HG03521 (cell line): ENCODE measurements at regions not wholly inside any gene's neighbourhood (a gene's known extent, or its start where the extent isn't known, plus 50 kb on each side); places are given as distances from the start of the nearest gene placed in this dataset.

Source experiments
- ATAC-seq: cut with Tn5 transposase; IDR thresholded peaks from one replicate; pipeline ENCODE4 v1.9.1; 2021; ENCODE audit warnings: mild to moderate bottlenecking, moderate library complexity; ENCODE audit not compliant: unreplicated experiment

DNA sequence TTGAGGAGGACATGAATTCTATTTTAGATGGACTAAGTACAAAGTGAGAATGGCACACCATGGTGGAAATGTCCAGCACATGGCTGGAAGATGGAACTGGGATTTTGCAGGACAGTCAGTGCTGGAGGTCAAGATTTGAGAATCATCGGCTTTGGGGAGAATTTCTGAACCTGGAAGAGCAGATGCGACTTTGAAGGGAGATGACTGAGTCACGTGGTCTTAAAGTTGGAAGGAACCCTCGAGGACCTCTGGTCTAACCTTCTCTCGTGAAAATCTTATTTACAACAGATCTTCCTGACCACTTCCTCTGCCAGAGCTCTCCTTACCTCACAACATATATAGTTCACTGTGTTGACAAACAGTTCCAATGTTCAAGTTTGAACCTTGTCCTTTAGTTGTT is 415.4 kb downstream of the ATP23 start:
- no peak for ATAC-seq

DNA sequence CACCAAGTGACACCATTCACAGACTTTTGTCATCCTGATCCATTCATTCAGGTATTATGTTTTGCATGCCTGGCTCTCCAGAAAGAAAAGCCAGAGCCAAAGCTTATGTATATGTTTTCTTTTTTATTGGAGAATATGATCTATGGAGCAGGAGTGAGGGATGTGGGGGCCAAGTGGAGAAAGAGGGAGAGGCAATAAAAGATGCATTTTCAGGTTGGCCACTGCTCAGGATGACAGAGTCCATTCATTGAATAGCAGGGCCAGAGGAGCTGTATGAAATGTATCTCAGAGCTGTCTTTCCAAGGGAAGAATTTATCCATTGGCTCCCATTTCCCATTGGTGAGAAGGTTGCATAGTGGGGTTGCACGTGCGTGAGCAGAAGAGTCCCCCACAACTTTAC is 416.1 kb downstream of the ATP23 start:
- ATAC-seq, result no peak

- ATAC-seq, result no peak
These were observed 417.0 kb downstream of the ATP23 start for GRCh38 chr12:58358369-58358768.

DNA sequence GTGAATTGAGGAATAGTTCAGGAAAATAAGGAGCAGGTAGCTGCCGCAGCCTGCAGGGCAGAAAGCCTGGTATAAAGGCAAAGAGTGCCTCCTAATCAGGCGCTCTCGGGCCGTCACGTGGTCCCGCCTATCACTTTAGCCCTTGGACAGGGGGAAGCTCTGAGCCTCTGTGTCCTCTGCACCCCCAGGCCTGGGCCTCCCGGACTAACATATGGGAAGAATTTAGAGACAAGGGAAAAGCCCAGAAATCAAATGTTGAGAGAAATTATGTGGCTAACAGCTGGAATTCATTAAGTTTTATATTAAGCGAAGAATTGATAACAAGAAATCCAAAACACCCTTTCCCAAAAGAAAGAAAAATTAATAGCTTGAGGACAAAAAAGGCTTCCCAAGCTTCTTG is 417.7 kb downstream of the ATP23 start:
- no peak for ATAC-seq

DNA sequence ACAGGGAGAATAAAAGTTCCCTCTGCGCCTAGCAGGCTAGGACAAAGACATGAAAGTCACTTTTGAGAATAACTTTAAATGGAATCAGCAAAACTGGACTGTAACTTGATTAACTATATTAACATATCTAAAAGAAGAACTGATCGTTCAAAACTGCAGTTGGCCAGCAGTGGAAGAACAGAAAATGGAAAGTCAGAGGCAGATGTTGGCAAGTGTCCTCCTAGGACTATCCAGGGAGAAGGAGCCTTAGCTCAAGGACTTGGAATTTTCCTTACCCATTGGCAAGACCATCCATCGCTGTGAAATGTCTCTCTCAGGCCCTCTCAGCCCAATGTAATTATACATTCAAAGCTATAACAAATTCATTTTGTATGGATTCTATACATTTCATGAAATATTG is 419.7 kb downstream of the ATP23 start:
- ATAC-seq, result no peak

DNA sequence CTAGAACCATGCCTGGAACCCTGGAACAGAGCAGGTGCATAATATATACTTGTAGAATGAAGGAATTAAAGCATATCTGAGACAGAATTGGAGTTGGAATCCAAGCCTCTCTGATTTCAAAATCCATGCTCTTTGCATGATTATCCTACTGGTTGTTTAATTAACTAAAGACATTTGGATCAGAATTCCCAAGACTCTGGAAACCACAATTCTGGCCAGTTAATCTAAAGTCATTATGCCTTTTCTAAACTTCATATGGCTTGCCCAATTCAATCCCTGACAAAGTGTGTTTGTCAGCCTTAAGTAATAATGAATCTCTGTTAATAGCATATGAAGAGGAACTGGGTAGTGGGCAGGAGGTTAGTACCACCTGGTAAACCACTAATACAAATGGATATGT is 422.6 kb downstream of the ATP23 start:
- no peak for ATAC-seq

GRCh38 chr12:58364389-58365086 is 423.2 kb downstream of the ATP23 start:
- ATAC-seq, result no peak

- ATAC-seq, result no peak
These were observed 423.7 kb downstream of the ATP23 start for GRCh38 chr12:58365087-58365390.

GRCh38 chr12:58367041-58367440 is 425.7 kb downstream of the ATP23 start:
- ATAC-seq, result no peak

DNA sequence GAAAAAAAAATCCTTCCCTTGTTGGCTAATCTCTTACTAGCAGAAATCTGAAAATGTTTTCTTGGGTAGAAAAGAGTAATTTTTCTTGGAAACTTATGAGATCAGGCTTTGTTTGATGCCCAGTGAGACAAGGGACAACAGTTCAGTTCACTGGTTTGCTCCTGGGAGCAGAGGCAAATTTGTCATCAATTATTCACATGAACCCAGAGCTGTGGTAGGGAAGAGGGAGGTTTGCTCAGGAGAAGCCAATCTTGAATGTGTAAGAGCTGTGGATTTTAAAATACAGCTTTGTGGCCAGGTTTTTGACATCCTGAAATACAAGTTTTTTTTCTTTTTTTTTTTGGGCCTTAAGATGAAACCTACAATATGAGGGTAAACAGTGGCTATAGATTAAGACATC is 426.6 kb downstream of the ATP23 start:
- ATAC-seq, result no peak

GRCh38 chr12:58369576-58369975 is 428.2 kb downstream of the ATP23 start:
- ATAC-seq, result no peak

GRCh38 chr12:58372298-58372697 is 430.9 kb downstream of the ATP23 start:
- ATAC-seq, result no peak

DNA sequence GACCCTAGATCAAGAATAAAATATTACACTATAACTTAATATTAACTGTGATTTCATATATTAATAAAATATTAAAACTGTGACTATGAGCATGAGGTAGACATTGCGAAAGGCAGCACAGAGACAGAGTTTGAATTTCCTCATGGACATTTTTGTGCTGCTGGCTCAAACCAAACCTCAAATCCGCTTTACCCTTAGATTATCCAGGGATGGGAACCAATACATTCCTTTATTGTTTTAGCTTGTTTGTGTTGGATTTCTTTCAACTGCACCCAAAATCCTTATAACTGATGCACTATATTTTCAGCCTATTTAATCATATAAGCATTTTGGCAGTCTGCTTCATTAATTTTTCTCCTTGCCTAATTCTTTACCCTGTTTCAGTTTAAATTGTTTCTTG is 436.7 kb downstream of the ATP23 start:
- ATAC-seq, result no peak

DNA sequence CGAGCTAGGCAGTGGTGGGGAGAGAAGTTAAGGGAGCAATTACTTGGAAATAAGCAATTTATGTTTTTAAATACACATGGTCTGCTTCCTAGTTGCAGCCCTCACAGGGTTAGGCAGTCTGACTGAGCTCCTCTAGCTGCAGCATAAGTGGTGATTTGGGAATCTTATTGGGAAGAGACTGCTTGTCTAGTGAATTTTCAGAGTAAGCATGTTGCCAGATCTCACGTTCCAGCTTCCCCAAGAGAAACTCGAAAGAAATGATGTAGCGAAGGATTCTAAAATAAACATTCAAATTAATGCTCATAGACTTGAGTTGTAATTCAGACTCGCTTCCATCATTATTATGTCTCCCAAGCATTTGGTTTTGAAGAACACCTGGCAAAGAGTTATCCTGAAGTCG is 440.2 kb downstream of the ATP23 start:
- no peak for ATAC-seq

DNA sequence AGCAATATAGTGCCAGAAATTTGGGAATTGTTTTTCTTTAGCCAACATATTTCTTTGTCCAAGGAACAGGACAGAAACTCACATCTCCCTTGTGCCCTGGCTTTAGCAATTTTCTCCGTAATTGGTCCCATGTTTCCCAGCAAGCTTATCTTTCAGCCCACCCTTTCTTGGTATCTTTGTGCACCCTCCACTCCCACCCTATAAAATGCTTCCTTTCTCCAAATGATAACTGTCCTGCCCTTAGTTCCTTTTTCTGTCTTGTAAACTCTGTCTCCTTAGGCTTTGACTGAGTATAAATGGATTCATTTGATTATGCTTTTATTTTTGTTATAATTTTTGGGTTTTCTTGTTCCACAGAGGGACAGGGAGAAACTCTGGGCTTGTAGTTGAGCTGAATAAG is 442.8 kb downstream of the ATP23 start:
- no peak for ATAC-seq

GRCh38 chr12:58386136-58386535 is 444.8 kb downstream of the ATP23 start:
- no peak for ATAC-seq

- ATAC-seq, result no peak
These were observed 445.8 kb downstream of the ATP23 start for GRCh38 chr12:58387199-58387598.

DNA sequence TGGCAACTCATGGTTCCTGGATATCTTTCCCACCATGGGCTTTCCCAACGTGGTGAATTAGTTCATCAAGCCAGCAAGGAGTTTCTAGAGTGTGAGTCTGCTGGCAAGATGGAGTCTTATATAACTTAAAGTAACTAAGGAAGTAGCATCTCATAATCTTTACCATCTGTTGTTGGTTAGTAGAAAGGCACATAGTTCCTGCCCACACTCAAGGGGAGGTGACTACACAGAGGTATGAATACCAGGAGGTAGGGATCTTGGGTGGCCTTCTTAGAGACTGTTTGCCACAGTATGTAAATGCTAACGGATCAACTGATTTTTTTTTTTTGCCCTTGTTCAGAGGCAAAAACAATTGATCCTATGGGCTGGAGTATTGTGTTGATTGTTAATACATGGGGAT is 446.9 kb downstream of the ATP23 start:
- no peak for ATAC-seq

DNA sequence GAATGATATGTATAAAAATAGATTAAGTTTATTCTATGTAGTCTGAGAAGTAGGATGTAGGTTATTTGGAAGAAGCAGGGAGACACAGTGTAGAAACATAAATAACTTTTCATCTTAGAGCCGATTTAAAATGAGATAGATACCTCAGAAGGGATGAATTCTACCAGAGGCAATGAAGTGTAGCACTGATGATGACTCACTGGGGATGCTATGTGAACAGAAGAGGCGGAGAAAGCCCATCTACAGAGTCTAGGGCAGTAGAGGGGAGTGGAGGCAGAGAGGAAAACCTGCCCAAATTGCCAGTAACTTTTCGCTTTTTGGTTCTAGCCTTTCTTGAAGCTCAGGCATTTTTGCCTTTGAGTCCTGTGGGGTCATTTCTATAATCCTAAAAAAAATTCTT is 451.8 kb downstream of the ATP23 start:
- ATAC-seq, result no peak

GRCh38 chr12:58395056-58395455 is 453.7 kb downstream of the ATP23 start:
- no peak for ATAC-seq

DNA sequence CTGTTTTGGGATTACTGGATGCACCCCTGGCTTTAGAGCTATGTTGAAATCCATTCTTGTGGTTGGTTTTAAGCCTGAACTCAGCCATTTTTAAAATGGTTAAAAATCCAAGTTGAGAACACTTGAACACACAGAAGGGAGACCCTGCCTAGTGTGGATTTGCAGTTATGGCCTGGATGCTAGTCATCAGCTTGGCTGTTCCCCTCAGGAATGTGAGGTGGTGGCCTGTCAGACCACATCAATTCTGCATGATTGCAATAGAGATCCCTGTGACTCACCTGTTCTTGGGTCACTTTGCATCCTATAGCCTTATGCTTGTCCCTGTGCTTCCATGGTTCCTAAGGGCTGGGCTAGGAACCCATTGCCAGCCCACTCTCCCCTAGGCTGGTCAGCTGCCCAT is 454.1 kb downstream of the ATP23 start:
- ATAC-seq, result no peak

DNA sequence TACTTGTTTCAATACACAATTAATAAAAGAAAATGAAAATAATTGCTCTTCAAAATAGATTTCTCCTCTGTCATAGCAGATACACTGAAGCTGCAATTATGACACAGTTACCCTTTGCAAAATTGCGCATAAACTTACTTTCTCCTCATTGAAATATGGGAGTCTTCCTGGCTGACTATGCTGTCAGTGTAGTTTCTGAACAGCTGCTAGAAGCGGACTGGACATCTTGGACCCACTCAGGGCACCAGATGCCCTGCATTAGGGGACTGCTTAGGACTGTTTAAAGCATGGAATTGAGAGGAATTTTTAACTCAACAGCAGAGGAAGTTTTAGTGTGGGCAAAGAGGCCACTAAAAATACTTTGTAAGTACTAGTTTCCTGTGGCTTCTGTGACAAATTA is 454.9 kb downstream of the ATP23 start:
- no peak for ATAC-seq

DNA sequence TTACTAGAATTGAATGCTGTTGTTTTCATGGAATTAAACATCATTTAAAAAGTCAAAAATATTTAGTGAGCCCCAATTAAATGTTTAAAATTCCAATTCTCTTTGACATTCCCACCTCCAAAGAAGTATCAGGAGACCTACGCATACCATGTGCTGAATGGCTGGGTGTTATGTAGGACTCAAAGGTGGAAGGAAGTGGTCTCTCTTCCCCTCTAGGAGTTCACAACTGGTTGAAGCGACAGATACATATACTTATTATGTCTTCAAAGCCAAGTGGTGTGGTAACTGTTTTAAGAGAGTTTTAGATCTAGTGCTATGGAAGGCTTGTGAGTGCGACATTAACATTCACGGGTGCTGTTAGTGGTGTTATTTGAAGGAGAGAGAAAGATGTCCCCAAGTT is 464.0 kb downstream of the ATP23 start:
- no peak for ATAC-seq

DNA sequence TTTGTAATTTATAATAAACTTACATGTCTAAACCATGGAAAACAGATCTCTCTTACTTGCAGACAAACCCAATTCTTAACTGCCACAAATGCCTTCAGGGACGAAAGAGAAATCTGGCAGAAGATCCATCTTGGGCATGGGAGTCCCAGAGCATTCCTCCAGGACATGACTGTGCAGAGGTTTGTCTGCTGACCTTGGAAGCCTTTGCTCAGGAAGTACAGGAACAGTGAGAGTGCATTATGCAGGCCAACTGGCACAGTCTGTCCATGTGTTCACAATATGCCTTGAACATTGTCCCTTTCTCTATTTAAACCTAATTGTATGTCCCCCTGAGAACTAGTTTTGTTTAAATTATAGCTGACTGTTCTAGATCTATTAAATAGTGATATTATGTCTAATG is 467.1 kb downstream of the ATP23 start:
- ATAC-seq, result no peak
